ENCODE measurements at regions not wholly inside any gene's neighbourhood (a gene's known extent, or its start where the extent isn't known, plus 50 kb on each side); places are given as distances from the start of the nearest gene placed in this dataset.

- H3K4me3 ChIP-seq (ENCODE audit: low read depth, low read length), result no peak overlapping the region
- DNase-seq (ENCODE audit: low read depth), result no peak
- TF ChIP-seq, protein P1, sequence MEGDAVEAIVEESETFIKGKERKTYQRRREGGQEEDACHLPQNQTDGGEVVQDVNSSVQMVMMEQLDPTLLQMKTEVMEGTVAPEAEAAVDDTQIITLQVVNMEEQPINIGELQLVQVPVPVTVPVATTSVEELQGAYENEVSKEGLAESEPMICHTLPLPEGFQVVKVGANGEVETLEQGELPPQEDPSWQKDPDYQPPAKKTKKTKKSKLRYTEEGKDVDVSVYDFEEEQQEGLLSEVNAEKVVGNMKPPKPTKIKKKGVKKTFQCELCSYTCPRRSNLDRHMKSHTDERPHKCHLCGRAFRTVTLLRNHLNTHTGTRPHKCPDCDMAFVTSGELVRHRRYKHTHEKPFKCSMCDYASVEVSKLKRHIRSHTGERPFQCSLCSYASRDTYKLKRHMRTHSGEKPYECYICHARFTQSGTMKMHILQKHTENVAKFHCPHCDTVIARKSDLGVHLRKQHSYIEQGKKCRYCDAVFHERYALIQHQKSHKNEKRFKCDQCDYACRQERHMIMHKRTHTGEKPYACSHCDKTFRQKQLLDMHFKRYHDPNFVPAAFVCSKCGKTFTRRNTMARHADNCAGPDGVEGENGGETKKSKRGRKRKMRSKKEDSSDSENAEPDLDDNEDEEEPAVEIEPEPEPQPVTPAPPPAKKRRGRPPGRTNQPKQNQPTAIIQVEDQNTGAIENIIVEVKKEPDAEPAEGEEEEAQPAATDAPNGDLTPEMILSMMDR (IDR thresholded peaks at IDR 0.05; ENCODE audit: low read depth, low read length, missing control alignments), result peak; percentile 88
Measured at GRCh38 chr1:231091831-231092301, 51.8 kb upstream of the FAM89A start.

DNA sequence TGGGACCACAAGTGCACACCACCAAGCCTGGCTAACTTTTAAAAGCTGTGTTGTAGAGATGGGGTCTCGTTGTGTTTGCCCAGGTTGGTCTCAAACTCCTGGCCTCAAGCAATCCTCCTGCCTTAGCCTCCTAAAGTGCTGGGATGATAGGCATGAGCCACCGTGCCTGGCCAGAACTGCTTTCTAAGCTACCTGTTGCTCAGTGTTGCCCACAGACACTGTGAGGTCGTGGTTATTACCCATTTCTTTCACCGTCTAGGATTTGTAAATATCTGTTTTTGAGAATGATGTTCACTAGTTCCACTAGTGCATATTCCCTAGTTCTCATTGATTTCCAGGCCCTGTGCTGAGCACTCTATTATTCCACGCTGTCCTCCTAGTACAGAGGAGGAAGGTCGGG, 51.4 kb upstream of the FAM89A start:
- TF ChIP-seq, protein P1 (IDR thresholded peaks at IDR 0.05; ENCODE audit: low read depth, low read length, missing control alignments), result no peak
- H3K4me3 ChIP-seq (ENCODE audit: low read depth, low read length), result no peak overlapping the region
- DNase-seq (ENCODE audit: low read depth), result no peak

Data from GM12864 (cell line).